ENCODE measurements at regions not wholly inside any gene's neighbourhood (a gene's known extent, or its start where the extent isn't known, plus 50 kb on each side); places are given as distances from the start of the nearest gene placed in this dataset.

GRCh38 chr1:87706203-87706602 lies 377.5 kb downstream of the LMO4 start:
- H3K9me3 ChIP-seq (ENCODE audit: low read depth, low read length), result peaks cover 5% of the 10 kb centered on the region
- no peaks in the 10 kb centered on the region for H3K4me1 ChIP-seq (ENCODE audit: insufficient read depth, low read length)
- no peaks in the 10 kb centered on the region for H3K27me3 ChIP-seq (ENCODE audit: insufficient read depth, low read length)
- H3K4me3 ChIP-seq (ENCODE audit: low read length), result no peak overlapping the region

- Histone ChIP-seq H3K27me3 (ENCODE audit: insufficient read depth, low read length) (no peaks in the 10 kb centered on the region), H3K9me3 (ENCODE audit: low read depth, low read length) (peaks cover 5% of the 10 kb centered on the region), H3K4me1 (ENCODE audit: insufficient read depth, low read length) (no peaks in the 10 kb centered on the region), H3K4me3 (ENCODE audit: low read length) (no peak overlapping the region)
Measured at GRCh38 chr1:87706779-87707228, 378.1 kb downstream of the LMO4 start.

DNA sequence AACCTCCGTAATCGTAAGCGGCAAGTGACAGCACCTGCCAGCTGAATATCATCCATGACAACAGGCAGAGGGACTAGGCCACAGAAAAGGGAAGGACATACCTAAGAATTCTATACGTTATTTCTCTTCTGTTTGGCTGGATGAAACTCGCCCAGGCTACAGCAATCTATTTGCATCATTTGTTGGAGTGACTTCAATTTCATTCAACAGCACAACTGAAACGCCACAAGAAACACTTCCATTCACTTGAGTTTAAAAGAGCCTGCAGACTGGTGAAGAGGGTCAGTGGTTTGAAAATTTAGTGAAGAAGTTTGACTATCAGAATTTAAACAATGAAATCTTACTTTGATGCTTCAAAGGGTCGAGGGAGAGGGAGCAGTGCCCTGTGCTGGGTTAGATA lies 378.7 kb downstream of the LMO4 start:
- Histone ChIP-seq H3K4me3 (ENCODE audit: low read length) (no peak overlapping the region), H3K9me3 (ENCODE audit: low read depth, low read length) (no peaks in the 10 kb centered on the region), H3K27me3 (ENCODE audit: insufficient read depth, low read length) (no peaks in the 10 kb centered on the region), H3K4me1 (ENCODE audit: insufficient read depth, low read length) (no peaks in the 10 kb centered on the region)

- Histone ChIP-seq H3K4me1 (ENCODE audit: insufficient read depth, low read length) (no peaks in the 10 kb centered on the region), H3K9me3 (ENCODE audit: low read depth, low read length) (no peaks in the 10 kb centered on the region), H3K4me3 (ENCODE audit: low read length) (no peak overlapping the region), H3K27me3 (ENCODE audit: insufficient read depth, low read length) (no peaks in the 10 kb centered on the region)
Measured at GRCh38 chr1:87712261-87713010, 383.8 kb downstream of the LMO4 start.

DNA sequence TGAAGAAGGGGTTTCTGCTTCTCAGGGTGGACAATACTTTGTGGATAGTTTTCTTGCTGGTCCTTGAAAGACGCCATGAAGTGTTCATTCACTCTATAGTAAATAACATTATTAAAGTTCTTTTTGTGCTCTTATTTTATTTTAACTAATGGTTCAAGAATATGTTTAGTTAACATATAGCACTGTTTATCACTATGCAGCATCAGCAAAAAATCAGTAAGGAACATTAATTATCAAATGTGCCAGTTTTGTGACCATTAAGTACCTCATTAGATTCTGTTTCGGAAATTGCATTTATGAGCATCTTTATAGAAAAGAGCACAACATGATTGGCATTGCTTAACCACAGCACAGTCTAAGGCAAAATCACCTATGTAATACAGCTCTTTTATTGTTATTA lies 385.6 kb downstream of the LMO4 start:
- no peaks in the 10 kb centered on the region for H3K9me3 ChIP-seq (ENCODE audit: low read depth, low read length)
- no peaks in the 10 kb centered on the region for H3K4me1 ChIP-seq (ENCODE audit: insufficient read depth, low read length)
- H3K27me3 ChIP-seq (ENCODE audit: insufficient read depth, low read length), result no peaks in the 10 kb centered on the region
- H3K4me3 ChIP-seq (ENCODE audit: low read length), result no peak overlapping the region

DNA sequence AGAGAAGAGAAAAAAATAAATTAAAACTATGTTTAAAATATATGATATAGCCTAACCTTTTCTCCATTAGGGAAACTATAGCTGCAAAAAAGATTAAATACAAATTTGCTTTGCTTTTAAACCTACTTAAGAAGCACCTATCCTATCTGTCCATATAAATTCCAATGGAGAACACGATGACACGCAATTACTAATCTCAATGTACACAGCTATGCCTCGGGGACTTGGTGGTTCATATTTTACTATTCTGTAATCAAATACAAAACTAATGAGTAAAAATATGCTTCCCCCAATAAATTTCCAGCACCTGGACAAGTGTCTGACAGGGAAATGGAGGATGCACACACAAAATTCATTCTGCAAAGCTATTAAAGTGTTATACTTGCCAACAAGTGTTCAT lies 386.4 kb downstream of the LMO4 start:
- Histone ChIP-seq H3K4me1 (ENCODE audit: insufficient read depth, low read length) (no peaks in the 10 kb centered on the region), H3K27me3 (ENCODE audit: insufficient read depth, low read length) (no peaks in the 10 kb centered on the region), H3K4me3 (ENCODE audit: low read length) (no peak overlapping the region), H3K9me3 (ENCODE audit: low read depth, low read length) (no peaks in the 10 kb centered on the region)

DNA sequence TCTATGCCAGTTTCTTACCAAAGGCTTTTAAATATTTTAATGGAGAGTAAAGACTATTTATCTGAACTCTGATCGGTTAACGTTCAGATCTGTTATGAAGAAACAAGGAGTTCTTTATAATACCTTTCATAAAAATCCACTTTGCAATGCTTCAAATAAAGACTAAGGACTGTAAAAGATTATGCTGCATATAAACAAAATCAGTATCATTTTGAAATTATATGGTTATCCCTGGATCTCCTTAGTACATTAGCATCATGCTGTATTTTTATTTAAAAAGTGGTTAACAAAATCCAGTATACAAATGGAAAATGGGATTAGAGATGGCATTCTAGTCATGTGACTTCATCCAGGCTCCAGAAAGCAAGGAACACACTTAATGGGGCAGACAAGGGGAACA lies 386.8 kb downstream of the LMO4 start:
- H3K4me1 ChIP-seq (ENCODE audit: insufficient read depth, low read length), result no peaks in the 10 kb centered on the region
- no peak overlapping the region for H3K4me3 ChIP-seq (ENCODE audit: low read length)
- no peaks in the 10 kb centered on the region for H3K9me3 ChIP-seq (ENCODE audit: low read depth, low read length)
- no peaks in the 10 kb centered on the region for H3K27me3 ChIP-seq (ENCODE audit: insufficient read depth, low read length)

DNA sequence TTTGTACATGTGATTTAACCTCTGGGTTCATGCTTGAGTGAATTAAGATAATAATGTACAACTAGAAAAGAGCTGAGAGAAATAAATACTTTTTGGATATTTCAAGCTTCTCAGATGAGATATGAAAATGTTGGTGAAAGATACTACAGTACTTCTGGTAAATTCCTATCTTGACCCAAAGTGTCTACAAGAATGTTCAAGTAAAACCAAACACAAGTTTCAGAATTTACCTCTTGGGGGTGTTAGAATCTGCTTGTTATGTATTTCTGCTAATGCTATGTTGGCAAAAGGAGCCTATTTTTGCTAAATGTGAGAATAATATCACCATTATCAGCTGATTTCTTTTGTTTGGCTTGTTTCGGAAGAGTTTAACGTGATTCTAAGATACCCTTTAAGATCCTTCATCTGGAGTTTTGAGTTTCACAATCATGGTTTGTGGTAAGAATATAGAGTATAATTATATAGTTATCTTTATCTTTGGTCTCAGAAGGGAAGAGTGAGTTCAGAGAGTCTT lies 388.5 kb downstream of the LMO4 start:
- Histone ChIP-seq H3K4me3 (ENCODE audit: low read length) (no peak overlapping the region), H3K4me1 (ENCODE audit: insufficient read depth, low read length) (no peaks in the 10 kb centered on the region), H3K9me3 (ENCODE audit: low read depth, low read length) (no peaks in the 10 kb centered on the region), H3K27me3 (ENCODE audit: insufficient read depth, low read length) (no peaks in the 10 kb centered on the region)

DNA sequence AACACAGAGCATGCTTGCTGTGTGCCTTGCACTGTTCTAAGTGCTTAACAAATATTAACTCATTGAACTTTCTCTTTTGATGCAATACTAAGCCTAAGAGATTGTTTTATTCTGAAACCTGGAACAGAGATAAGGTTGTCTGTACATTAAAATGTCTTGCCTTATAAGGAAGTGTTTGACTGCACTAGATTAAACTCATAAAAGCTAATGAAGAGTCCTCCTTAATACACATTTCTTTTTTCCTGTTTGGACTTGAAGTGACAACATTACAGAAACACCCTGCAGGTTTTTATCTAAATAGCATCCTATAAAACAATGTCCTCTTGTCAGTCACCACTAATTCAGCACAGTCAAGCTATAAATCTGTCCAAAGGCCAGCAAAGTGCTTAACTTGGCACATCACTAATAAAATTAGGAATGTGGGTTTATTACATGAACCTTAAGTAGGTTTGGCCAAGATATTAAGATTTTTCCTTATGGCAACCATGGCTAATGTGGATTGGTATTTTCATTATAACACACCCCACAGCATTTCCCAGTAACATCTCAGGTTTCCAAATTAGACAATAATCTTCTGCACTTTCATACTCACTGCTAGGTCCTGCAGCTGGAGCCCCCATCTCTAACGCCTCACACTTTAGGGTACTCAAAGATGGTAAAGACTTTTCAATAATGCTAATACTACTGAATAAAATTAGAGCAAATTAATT lies 389.7 kb downstream of the LMO4 start:
- Histone ChIP-seq H3K4me1 (ENCODE audit: insufficient read depth, low read length) (no peaks in the 10 kb centered on the region), H3K4me3 (ENCODE audit: low read length) (no peak overlapping the region), H3K9me3 (ENCODE audit: low read depth, low read length) (no peaks in the 10 kb centered on the region), H3K27me3 (ENCODE audit: insufficient read depth, low read length) (no peaks in the 10 kb centered on the region)

- H3K4me1 ChIP-seq (ENCODE audit: insufficient read depth, low read length), result no peaks in the 10 kb centered on the region
- no peak overlapping the region for H3K4me3 ChIP-seq (ENCODE audit: low read length)
- no peaks in the 10 kb centered on the region for H3K27me3 ChIP-seq (ENCODE audit: insufficient read depth, low read length)
- H3K9me3 ChIP-seq (ENCODE audit: low read depth, low read length), result no peaks in the 10 kb centered on the region
Measured at GRCh38 chr1:87719658-87720057, 391.0 kb downstream of the LMO4 start.

DNA sequence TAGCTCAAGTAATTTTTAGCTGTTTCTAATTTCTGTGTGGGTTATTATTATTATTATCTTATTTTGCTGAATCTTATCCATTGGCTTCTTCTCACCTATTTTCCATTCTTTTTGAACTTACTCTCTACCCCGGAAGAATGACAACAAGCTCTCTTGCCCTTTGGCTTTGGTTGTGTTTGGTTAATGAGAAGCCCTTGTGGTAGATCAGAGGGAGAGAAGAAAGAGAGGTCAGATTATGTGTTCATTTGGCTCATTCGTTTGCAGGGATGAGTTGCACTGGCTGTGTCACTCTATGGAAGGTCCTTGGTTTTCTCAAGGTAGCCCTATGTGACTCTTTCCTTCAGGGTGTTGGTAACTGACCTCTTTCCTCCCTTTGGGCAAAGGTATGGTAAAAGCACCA lies 391.9 kb downstream of the LMO4 start:
- no peaks in the 10 kb centered on the region for H3K27me3 ChIP-seq (ENCODE audit: insufficient read depth, low read length)
- no peak overlapping the region for H3K4me3 ChIP-seq (ENCODE audit: low read length)
- H3K9me3 ChIP-seq (ENCODE audit: low read depth, low read length), result no peaks in the 10 kb centered on the region
- H3K4me1 ChIP-seq (ENCODE audit: insufficient read depth, low read length), result no peaks in the 10 kb centered on the region

GRCh38 chr1:87723193-87723592 lies 394.5 kb downstream of the LMO4 start:
- Histone ChIP-seq H3K9me3 (ENCODE audit: low read depth, low read length) (no peaks in the 10 kb centered on the region), H3K4me1 (ENCODE audit: insufficient read depth, low read length) (no peaks in the 10 kb centered on the region), H3K4me3 (ENCODE audit: low read length) (no peak overlapping the region), H3K27me3 (ENCODE audit: insufficient read depth, low read length) (no peaks in the 10 kb centered on the region)

DNA sequence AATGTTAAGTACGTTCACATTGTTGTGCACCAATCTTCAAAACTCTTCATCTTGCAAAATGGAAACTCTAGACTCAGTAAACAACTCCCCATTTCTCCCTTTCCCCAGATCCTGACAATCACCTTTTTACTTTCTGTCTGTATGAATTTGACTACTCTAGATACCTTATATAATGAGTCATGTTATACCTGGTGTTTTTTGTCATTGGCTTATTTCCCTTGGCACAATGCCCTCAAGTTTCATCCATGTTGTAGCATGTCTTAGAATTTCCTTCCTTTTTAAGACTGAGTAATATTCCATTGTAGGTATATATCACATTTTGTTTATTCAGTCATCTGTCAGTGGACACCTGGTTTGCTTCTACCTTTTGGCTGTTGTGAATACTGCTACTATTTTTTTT lies 399.5 kb downstream of the LMO4 start:
- H3K4me3 ChIP-seq (ENCODE audit: low read length), result no peak overlapping the region

DNA sequence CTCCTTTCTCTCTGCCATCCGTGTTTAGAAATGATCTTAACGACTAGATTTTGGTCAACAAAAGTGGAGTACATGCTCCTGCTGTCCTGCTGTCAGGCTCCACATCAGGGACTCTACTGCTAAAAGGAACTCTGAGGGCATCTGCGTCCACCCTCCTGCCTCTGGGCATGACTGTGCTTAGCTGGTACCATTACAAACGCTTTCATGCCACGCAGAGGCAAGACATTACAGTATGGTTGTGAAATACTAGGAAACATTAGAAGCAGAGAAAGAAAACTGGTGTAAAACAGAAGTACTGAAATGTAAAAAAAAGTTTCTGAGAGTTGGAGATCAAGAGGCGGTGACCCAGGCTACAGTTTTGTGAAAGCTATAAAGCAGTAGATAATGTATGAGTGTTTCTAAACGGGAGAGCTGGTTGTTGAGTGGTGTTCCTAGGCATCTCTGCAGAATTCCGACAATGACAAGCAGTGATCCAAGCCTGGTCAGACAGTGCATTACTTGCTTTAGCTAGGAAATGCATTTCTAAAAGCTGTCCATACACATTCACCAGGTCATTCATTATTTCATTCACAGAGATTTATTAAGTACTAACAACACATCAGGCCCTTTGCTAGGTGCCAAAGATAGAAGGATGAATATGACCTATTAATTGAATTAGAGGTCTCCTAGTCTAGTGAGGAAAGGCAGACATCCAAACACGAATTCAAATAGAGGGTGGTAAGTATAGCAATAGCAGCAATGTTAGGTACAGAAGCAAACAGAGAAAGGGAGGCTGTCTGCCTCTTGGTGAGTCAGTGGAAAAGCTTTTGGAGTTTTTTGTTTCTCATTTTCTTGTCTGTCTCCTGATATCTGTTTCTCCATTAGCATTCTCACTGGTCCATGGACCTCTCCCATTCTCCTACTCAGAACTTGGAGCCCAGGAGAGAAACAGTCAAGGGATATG lies 401.9 kb downstream of the LMO4 start:
- H3K4me3 ChIP-seq (ENCODE audit: low read length), result no peak overlapping the region
- no peaks in the 10 kb centered on the region for H3K4me1 ChIP-seq (ENCODE audit: insufficient read depth, low read length)

More for the DNA sequence above, 399.5 kb downstream of the LMO4 start:
- H3K4me1 ChIP-seq (ENCODE audit: insufficient read depth, low read length), result no peaks in the 10 kb centered on the region
- no peaks in the 10 kb centered on the region for H3K27me3 ChIP-seq (ENCODE audit: insufficient read depth, low read length)
- no peaks in the 10 kb centered on the region for H3K9me3 ChIP-seq (ENCODE audit: low read depth, low read length)

DNA sequence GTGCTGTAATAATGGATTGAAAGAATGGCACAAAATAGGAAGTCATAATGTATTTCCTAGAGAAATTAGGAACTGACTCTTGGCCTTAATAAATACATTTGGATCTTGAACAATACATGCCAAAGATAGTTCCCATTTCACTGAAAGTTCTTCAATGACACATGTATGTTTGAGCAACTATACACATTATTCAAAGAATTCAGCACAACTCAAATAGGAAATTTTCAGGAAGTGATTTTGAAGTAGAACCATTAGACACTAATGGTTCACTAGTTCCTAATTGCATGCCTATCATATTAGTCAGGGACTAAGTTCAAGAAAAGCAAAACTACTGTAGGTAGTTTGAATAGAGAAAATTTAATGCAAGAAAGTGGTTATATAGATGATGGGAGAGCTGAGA lies 404.7 kb downstream of the LMO4 start:
- H3K27me3 ChIP-seq (ENCODE audit: insufficient read depth, low read length), result no peaks in the 10 kb centered on the region
- H3K4me3 ChIP-seq (ENCODE audit: low read length), result no peak overlapping the region
- no peaks in the 10 kb centered on the region for H3K4me1 ChIP-seq (ENCODE audit: insufficient read depth, low read length)
- no peaks in the 10 kb centered on the region for H3K9me3 ChIP-seq (ENCODE audit: low read depth, low read length)

More for the DNA sequence above, 401.9 kb downstream of the LMO4 start:
- H3K9me3 ChIP-seq (ENCODE audit: low read depth, low read length), result no peaks in the 10 kb centered on the region
- H3K27me3 ChIP-seq (ENCODE audit: insufficient read depth, low read length), result no peaks in the 10 kb centered on the region

Data from mononuclear cell (primary cell).